ENCODE measurements at regions not wholly inside any gene's neighbourhood (a gene's known extent, or its start where the extent isn't known, plus 50 kb on each side); places are given as distances from the start of the nearest gene placed in this dataset.

- Mint-ChIP-seq H3K4me3 (ENCODE audit: low read depth) (no peak overlapping the region), H3K27me3 (no peaks in the 10 kb centered on the region), H3K36me3 (ENCODE audit: insufficient read depth) (no peaks in the 10 kb centered on the region), H3K4me1 (ENCODE audit: low read depth) (no peaks in the 10 kb centered on the region), H3K9me3 (ENCODE audit: low read depth) (peaks cover 10% of the 10 kb centered on the region), H3K27ac (no peak overlapping the region)
- DNase-seq (ENCODE audit: low spot score, unreplicated experiment), result no peak
- no peak for TF ChIP-seq CTCF (IDR thresholded peaks at IDR 0.05; ENCODE audit: unreplicated experiment)
Measured at GRCh38 chr13:65057986-65058385, 2172.2 kb downstream of the PCDH9 start.

- no peaks in the 10 kb centered on the region for H3K27me3 Mint-ChIP-seq
- H3K4me3 Mint-ChIP-seq (ENCODE audit: low read depth), result no peak overlapping the region
- no peak for DNase-seq (ENCODE audit: low spot score, unreplicated experiment)
- H3K36me3 Mint-ChIP-seq (ENCODE audit: insufficient read depth), result no peaks in the 10 kb centered on the region
- H3K4me1 Mint-ChIP-seq (ENCODE audit: low read depth), result no peaks in the 10 kb centered on the region
- no peak for TF ChIP-seq CTCF (IDR thresholded peaks at IDR 0.05; ENCODE audit: unreplicated experiment)
- no peak overlapping the region for H3K27ac Mint-ChIP-seq
- H3K9me3 Mint-ChIP-seq (ENCODE audit: low read depth), result peaks cover 10% of the 10 kb centered on the region
Measured at GRCh38 chr13:65054277-65054676, 2175.9 kb downstream of the PCDH9 start.

GRCh38 chr13:65036999-65037398 lies 2193.1 kb downstream of the PCDH9 start:
- no peak overlapping the region for H3K27ac Mint-ChIP-seq
- H3K27me3 Mint-ChIP-seq, result no peaks in the 10 kb centered on the region
- TF ChIP-seq CTCF (IDR thresholded peaks at IDR 0.05; ENCODE audit: unreplicated experiment), result no peak
- peaks cover 2% of the 10 kb centered on the region for H3K9me3 Mint-ChIP-seq (ENCODE audit: low read depth)
- DNase-seq (ENCODE audit: low spot score, unreplicated experiment), result no peak
- no peaks in the 10 kb centered on the region for H3K36me3 Mint-ChIP-seq (ENCODE audit: insufficient read depth)
- no peaks in the 10 kb centered on the region for H3K4me1 Mint-ChIP-seq (ENCODE audit: low read depth)
- H3K4me3 Mint-ChIP-seq (ENCODE audit: low read depth), result no peak overlapping the region

GRCh38 chr13:65035302-65035701 lies 2194.8 kb downstream of the PCDH9 start:
- no peaks in the 10 kb centered on the region for H3K36me3 Mint-ChIP-seq (ENCODE audit: insufficient read depth)
- TF ChIP-seq CTCF (IDR thresholded peaks at IDR 0.05; ENCODE audit: unreplicated experiment), result no peak
- H3K4me1 Mint-ChIP-seq (ENCODE audit: low read depth), result no peaks in the 10 kb centered on the region
- no peak overlapping the region for H3K27ac Mint-ChIP-seq
- DNase-seq (ENCODE audit: low spot score, unreplicated experiment), result no peak
- peaks cover 2% of the 10 kb centered on the region for H3K9me3 Mint-ChIP-seq (ENCODE audit: low read depth)
- H3K27me3 Mint-ChIP-seq, result no peaks in the 10 kb centered on the region
- no peak overlapping the region for H3K4me3 Mint-ChIP-seq (ENCODE audit: low read depth)

- H3K27ac Mint-ChIP-seq, result no peak overlapping the region
- no peak overlapping the region for H3K4me3 Mint-ChIP-seq (ENCODE audit: low read depth)
- H3K4me1 Mint-ChIP-seq (ENCODE audit: low read depth), result no peaks in the 10 kb centered on the region
- H3K27me3 Mint-ChIP-seq, result no peaks in the 10 kb centered on the region
- H3K9me3 Mint-ChIP-seq (ENCODE audit: low read depth), result peaks cover 2% of the 10 kb centered on the region
- no peak for TF ChIP-seq CTCF (IDR thresholded peaks at IDR 0.05; ENCODE audit: unreplicated experiment)
- no peaks in the 10 kb centered on the region for H3K36me3 Mint-ChIP-seq (ENCODE audit: insufficient read depth)
- no peak for DNase-seq (ENCODE audit: low spot score, unreplicated experiment)
Measured at GRCh38 chr13:65034266-65034665, 2195.9 kb downstream of the PCDH9 start.
